Activated CD8-positive, alpha-beta memory T cell treated with anti-CD3 and anti-CD28 coated beads, Interleukin-2, amount 10 ng/mL, durations not matched to agents 7 days and 5 days (primary cell): ENCODE measurements at regions not wholly inside any gene's neighbourhood (a gene's known extent, or its start where the extent isn't known, plus 50 kb on each side); places are given as distances from the start of the nearest gene placed in this dataset.

ENCODE experiments used
- ATAC-seq: fragments of 150-1000 bp; cut with Tn5 transposase; one replicate; pipeline ENCODE4 v1.10.0; 2021; ENCODE audit warnings: moderate library complexity
- CTCF ChIA-PET: fragments of 350-600 bp; sonication (Branson Sonifier 250); formaldehyde crosslinking; loops from one replicate; lab custom pipeline; 2021; ENCODE audit warnings: antibody characterized with exemption; lab: Charles Lee
- DNase-seq: peaks from one replicate; pipeline ENCODE4 v3.0.0-alpha.2; 2020
- H3K27ac Mint-ChIP-seq: one replicate; pipeline ENCODE4 v1.8.0; 2021; ENCODE audit warnings: mild to moderate bottlenecking, mixed read lengths
- H3K27me3 Mint-ChIP-seq: one replicate; pipeline ENCODE4 v1.8.0; 2021; ENCODE audit warnings: mixed read lengths
- H3K36me3 Mint-ChIP-seq: one replicate; pipeline ENCODE4 v1.8.0; 2021; ENCODE audit warnings: mild to moderate bottlenecking, mixed read lengths
- H3K4me1 Mint-ChIP-seq: one replicate; pipeline ENCODE4 v1.8.0; 2021; ENCODE audit warnings: mixed read lengths
- H3K4me3 Mint-ChIP-seq: one replicate; pipeline ENCODE4 v1.8.0; 2021; ENCODE audit warnings: mild to moderate bottlenecking, moderate library complexity, mixed read lengths
- H3K9me3 Mint-ChIP-seq: one replicate; pipeline ENCODE4 v1.8.0; 2022; ENCODE audit warnings: low read depth, mixed read lengths

- Mint-ChIP-seq H3K36me3 (no peaks in the 10 kb centered on the region), H3K27me3 (no peaks in the 10 kb centered on the region), H3K9me3 (peaks cover 2% of the 10 kb centered on the region), H3K27ac (no peak overlapping the region), H3K4me1 (no peaks in the 10 kb centered on the region), H3K4me3 (no peak overlapping the region)
- DNase-seq (no peak), ATAC-seq (no peak)
- CTCF ChIA-PET, result no interaction called here
Measured at GRCh38 chr2:75807992-75808391, 97.3 kb upstream of the GCFC2 start.

GRCh38 chr2:75801234-75801982 is 90.7 kb upstream of the GCFC2 start:
- Mint-ChIP-seq H3K4me3 (no peak overlapping the region), H3K9me3 (no peaks in the 10 kb centered on the region), H3K4me1 (no peaks in the 10 kb centered on the region), H3K27me3 (peaks cover 2% of the 10 kb centered on the region), H3K27ac (no peak overlapping the region), H3K36me3 (no peaks in the 10 kb centered on the region)
- CTCF ChIA-PET, result no interaction called here
- ATAC-seq (no peak), DNase-seq (no peak)

- ATAC-seq (no peak), DNase-seq (no peak)
- CTCF ChIA-PET, result no interaction called here
- no peaks in the 10 kb centered on the region for H3K36me3 Mint-ChIP-seq
- H3K4me1 Mint-ChIP-seq, result no peaks in the 10 kb centered on the region
- no peak overlapping the region for H3K4me3 Mint-ChIP-seq
- no peaks in the 10 kb centered on the region for H3K9me3 Mint-ChIP-seq
- no peak overlapping the region for H3K27ac Mint-ChIP-seq
- peaks cover 2% of the 10 kb centered on the region for H3K27me3 Mint-ChIP-seq
Measured at GRCh38 chr2:75800456-75800855, 89.7 kb upstream of the GCFC2 start.

GRCh38 chr2:75799859-75800258 is 89.1 kb upstream of the GCFC2 start:
- DNase-seq (no peak), ATAC-seq (no peak)
- peaks cover 2% of the 10 kb centered on the region for H3K27me3 Mint-ChIP-seq
- H3K9me3 Mint-ChIP-seq, result no peaks in the 10 kb centered on the region
- CTCF ChIA-PET, result no interaction called here
- no peaks in the 10 kb centered on the region for H3K4me1 Mint-ChIP-seq
- H3K36me3 Mint-ChIP-seq, result no peaks in the 10 kb centered on the region
- peak overlapping the region; percentile 27 for H3K27ac Mint-ChIP-seq
- no peak overlapping the region for H3K4me3 Mint-ChIP-seq

- Mint-ChIP-seq H3K4me1 (no peaks in the 10 kb centered on the region), H3K4me3 (no peak overlapping the region), H3K27me3 (peaks cover 2% of the 10 kb centered on the region), H3K27ac (no peak overlapping the region), H3K9me3 (no peaks in the 10 kb centered on the region), H3K36me3 (no peaks in the 10 kb centered on the region)
- DNase-seq (no peak), ATAC-seq (no peak)
- CTCF ChIA-PET, result no interaction called here
Measured at GRCh38 chr2:75798569-75798968, 87.9 kb upstream of the GCFC2 start.

GRCh38 chr2:75792996-75793395 is 82.3 kb upstream of the GCFC2 start:
- CTCF ChIA-PET, result interaction anchor here (0.6 kb wide), 1 partner anchor 1488 kb away, joined by 3 read pairs; no protein-coding TSS in a partner anchor
- DNase-seq, result no peak
- Mint-ChIP-seq H3K36me3 (no peaks in the 10 kb centered on the region), H3K27me3 (peaks cover 4% of the 10 kb centered on the region), H3K9me3 (no peaks in the 10 kb centered on the region), H3K4me1 (no peaks in the 10 kb centered on the region), H3K4me3 (no peak overlapping the region), H3K27ac (no peak overlapping the region)
- ATAC-seq, result no peak

- Mint-ChIP-seq H3K27me3 (peaks cover 7% of the 10 kb centered on the region), H3K27ac (no peak overlapping the region), H3K4me3 (no peak overlapping the region), H3K4me1 (peaks cover 1% of the 10 kb centered on the region), H3K9me3 (no peaks in the 10 kb centered on the region), H3K36me3 (no peaks in the 10 kb centered on the region)
- no peak for DNase-seq
- CTCF ChIA-PET, result no interaction called here
- no peak for ATAC-seq
Measured at GRCh38 chr2:75792146-75792545, 81.4 kb upstream of the GCFC2 start.

GRCh38 chr2:75790814-75791467 is 80.2 kb upstream of the GCFC2 start:
- Mint-ChIP-seq H3K4me1 (peaks cover 1% of the 10 kb centered on the region), H3K4me3 (no peak overlapping the region), H3K27ac (no peak overlapping the region), H3K36me3 (no peaks in the 10 kb centered on the region), H3K9me3 (no peaks in the 10 kb centered on the region), H3K27me3 (peaks cover 7% of the 10 kb centered on the region)
- ATAC-seq (no peak), DNase-seq (no peak)
- CTCF ChIA-PET, result no interaction called here

GRCh38 chr2:75790121-75790813 is 79.6 kb upstream of the GCFC2 start:
- CTCF ChIA-PET, result no interaction called here
- DNase-seq (no peak), ATAC-seq (no peak)
- peaks cover 7% of the 10 kb centered on the region for H3K27me3 Mint-ChIP-seq
- no peaks in the 10 kb centered on the region for H3K9me3 Mint-ChIP-seq
- no peaks in the 10 kb centered on the region for H3K36me3 Mint-ChIP-seq
- H3K4me1 Mint-ChIP-seq, result peaks cover 1% of the 10 kb centered on the region
- no peak overlapping the region for H3K4me3 Mint-ChIP-seq
- no peak overlapping the region for H3K27ac Mint-ChIP-seq

GRCh38 chr2:75788902-75789301 is 78.2 kb upstream of the GCFC2 start:
- CTCF ChIA-PET, result no interaction called here
- ATAC-seq, result no peak
- Mint-ChIP-seq H3K27ac (no peak overlapping the region), H3K36me3 (no peaks in the 10 kb centered on the region), H3K27me3 (peaks cover 7% of the 10 kb centered on the region), H3K4me1 (peaks cover 1% of the 10 kb centered on the region), H3K9me3 (no peaks in the 10 kb centered on the region), H3K4me3 (no peak overlapping the region)
- DNase-seq, result no peak

GRCh38 chr2:75788154-75788553 is 77.4 kb upstream of the GCFC2 start:
- Mint-ChIP-seq H3K4me3 (no peak overlapping the region), H3K36me3 (no peaks in the 10 kb centered on the region), H3K27ac (no peak overlapping the region), H3K9me3 (no peaks in the 10 kb centered on the region), H3K4me1 (peaks cover 1% of the 10 kb centered on the region), H3K27me3 (peaks cover 7% of the 10 kb centered on the region)
- ATAC-seq (no peak), DNase-seq (no peak)
- CTCF ChIA-PET, result no interaction called here

GRCh38 chr2:75787532-75788132 is 76.9 kb upstream of the GCFC2 start:
- H3K9me3 Mint-ChIP-seq, result no peaks in the 10 kb centered on the region
- ATAC-seq, result no peak
- no peak for DNase-seq
- H3K36me3 Mint-ChIP-seq, result no peaks in the 10 kb centered on the region
- CTCF ChIA-PET, result no interaction called here
- H3K27ac Mint-ChIP-seq, result no peak overlapping the region
- H3K4me3 Mint-ChIP-seq, result no peak overlapping the region
- H3K27me3 Mint-ChIP-seq, result peaks cover 5% of the 10 kb centered on the region
- peaks cover 1% of the 10 kb centered on the region for H3K4me1 Mint-ChIP-seq

- no peaks in the 10 kb centered on the region for H3K4me1 Mint-ChIP-seq
- H3K27me3 Mint-ChIP-seq, result peaks cover 9% of the 10 kb centered on the region
- no peak for ATAC-seq
- CTCF ChIA-PET, result no interaction called here
- no peaks in the 10 kb centered on the region for H3K9me3 Mint-ChIP-seq
- H3K4me3 Mint-ChIP-seq, result no peak overlapping the region
- no peak overlapping the region for H3K27ac Mint-ChIP-seq
- H3K36me3 Mint-ChIP-seq, result no peaks in the 10 kb centered on the region
- DNase-seq, result no peak
Measured at GRCh38 chr2:75775311-75775823, 64.7 kb upstream of the GCFC2 start.
